ENCODE measurements at regions not wholly inside any gene's neighbourhood (a gene's known extent, or its start where the extent isn't known, plus 50 kb on each side); places are given as distances from the start of the nearest gene placed in this dataset.

- no peak for DNase-seq
- no peak overlapping the region for H3K4me3 ChIP-seq
- intact Hi-C loops (cut with micrococcal nuclease) = no loop called here
- TF ChIP-seq CTCF (IDR thresholded peaks at IDR 0.05; ENCODE audit: borderline replicate concordance) = no peak
- H3K27me3 ChIP-seq (ENCODE audit: low read depth) = peaks cover 60% of the 10 kb centered on the region
- no peaks in the 10 kb centered on the region for H3K36me3 ChIP-seq
- no peaks in the 10 kb centered on the region for H3K4me1 ChIP-seq
- no peak overlapping the region for H3K27ac ChIP-seq (replicated peaks)
- no peaks in the 10 kb centered on the region for H3K9me3 ChIP-seq (replicated peaks)
These were observed 203.3 kb downstream of the TFCP2L1 start for GRCh38 chr2:121081701-121082100.

- intact Hi-C loops (cut with micrococcal nuclease) = no loop called here
- H3K27me3 ChIP-seq (ENCODE audit: low read depth) = peaks cover 57% of the 10 kb centered on the region
These were observed 202.8 kb downstream of the TFCP2L1 start for GRCh38 chr2:121082191-121082590.

GRCh38 chr2:121084130-121084680 is 200.8 kb downstream of the TFCP2L1 start:
- DNase-seq = no peak
- H3K27ac ChIP-seq (replicated peaks) = no peak overlapping the region
- H3K9me3 ChIP-seq (replicated peaks) = no peaks in the 10 kb centered on the region
- H3K36me3 ChIP-seq = no peaks in the 10 kb centered on the region
- no peak overlapping the region for H3K4me3 ChIP-seq
- H3K27me3 ChIP-seq (ENCODE audit: low read depth) = peaks cover 59% of the 10 kb centered on the region
- no peaks in the 10 kb centered on the region for H3K4me1 ChIP-seq
- intact Hi-C loops (cut with micrococcal nuclease) = no loop called here
- no peak for TF ChIP-seq CTCF (IDR thresholded peaks at IDR 0.05; ENCODE audit: borderline replicate concordance)

More at GRCh38 chr2:121082191-121082590, 202.8 kb downstream of the TFCP2L1 start:
- H3K4me3 ChIP-seq = no peak overlapping the region
- no peaks in the 10 kb centered on the region for H3K4me1 ChIP-seq
- no peaks in the 10 kb centered on the region for H3K36me3 ChIP-seq
- no peaks in the 10 kb centered on the region for H3K9me3 ChIP-seq (replicated peaks)
- no peak for TF ChIP-seq CTCF (IDR thresholded peaks at IDR 0.05; ENCODE audit: borderline replicate concordance)
- no peak overlapping the region for H3K27ac ChIP-seq (replicated peaks)
- DNase-seq = no peak

GRCh38 chr2:121085801-121086200 is 199.2 kb downstream of the TFCP2L1 start:
- DNase-seq = no peak
- no peak overlapping the region for H3K27ac ChIP-seq (replicated peaks)
- H3K36me3 ChIP-seq = no peaks in the 10 kb centered on the region
- no peak overlapping the region for H3K4me3 ChIP-seq
- no peaks in the 10 kb centered on the region for H3K9me3 ChIP-seq (replicated peaks)
- H3K4me1 ChIP-seq = no peaks in the 10 kb centered on the region
- peaks cover 43% of the 10 kb centered on the region for H3K27me3 ChIP-seq (ENCODE audit: low read depth)
- no peak for TF ChIP-seq CTCF (IDR thresholded peaks at IDR 0.05; ENCODE audit: borderline replicate concordance)
- intact Hi-C loops (cut with micrococcal nuclease) = no loop called here

GRCh38 chr2:121086450-121086849 is 198.6 kb downstream of the TFCP2L1 start:
- intact Hi-C loops (cut with micrococcal nuclease) = no loop called here
- DNase-seq = no peak
- no peak for TF ChIP-seq CTCF (IDR thresholded peaks at IDR 0.05; ENCODE audit: borderline replicate concordance)
- Histone ChIP-seq H3K27ac (replicated peaks) (no peak overlapping the region), H3K4me3 (no peak overlapping the region), H3K9me3 (replicated peaks) (no peaks in the 10 kb centered on the region), H3K36me3 (no peaks in the 10 kb centered on the region), H3K27me3 (ENCODE audit: low read depth) (peaks cover 37% of the 10 kb centered on the region), H3K4me1 (no peaks in the 10 kb centered on the region)

All from left ventricle myocardium inferior (tissue), 1 donor.